K562 (cell line): ENCODE measurements at regions not wholly inside any gene's neighbourhood (a gene's known extent, or its start where the extent isn't known, plus 50 kb on each side); places are given as distances from the start of the nearest gene placed in this dataset.
"Not testable (repeated sequence)": the region's sequence is repeated elsewhere in the genome, so short reads cannot be mapped to it uniquely, and the experiment has no call there.

Experiments used
- ATAC-seq: fragments of 200-7000 bp; cut with Tn5 transposase; 3 replicates; pipeline ENCODE4 v1.9.1; 2020; ENCODE audit warnings: moderate library complexity
- BruUV-seq: library from RNA; stranded (reverse); fragments of 400-500 nt; replicated peaks from 2 replicates; lab custom pipeline; 2021; lab: Mats Ljungman, UMichigan
- CTCF ChIA-PET: fragments of 300-600 bp; formaldehyde crosslinking; extraction: SDS; loops from one replicate; lab custom pipeline; 2021; ENCODE audit warnings: low intra/inter-chr PET ratio; lab: Yijun Ruan, JAX
- POLR2A ChIA-PET: fragments of 300-600, 350-650 bp; sonication (Branson Sonifier 250); formaldehyde crosslinking; extraction: SDS; loops from one replicate; lab custom pipeline; 2021; ENCODE audit warnings: antibody characterized with exemption, inconsistent platforms; lab: Yijun Ruan, JAX
- DNase-seq, 4 experiments: peaks; one replicate each; pipeline versions ENCODE4 v3.0.0 to v3.0.0-alpha.2; 2011 to 2018; ENCODE audit warnings: low spot score in 3 of 4, mixed read lengths in 3 of 4; ENCODE audit errors: extremely low read depth in 1 of 4
- FAIRE-seq: peaks from 2 replicates; lab custom pipeline; 2011; peaks lifted over from hg19 to GRCh38; lab: Jason Lieb, UNC
- H2AFZ ChIP-seq: 2 replicates; pipeline ENCODE4 v1.6.0; 2011; ENCODE audit warnings: low read depth, low read length, control low read depth, inconsistent platforms
- H3K27ac ChIP-seq: fragments of 200-600 bp; 3 replicates; pipeline ENCODE4 v1.8.0; 2011; ENCODE audit warnings: low read depth, mild to moderate bottlenecking, control low read depth, inconsistent platforms, low read length, moderate library complexity, mixed read lengths; ENCODE audit errors: extremely low read depth
- H3K27me3 ChIP-seq, 2 experiments: fragments of 300-600 bp in 1 of 2; 2 replicates in 1 of 2; 3 replicates in 1 of 2; pipeline versions ENCODE4 v1.6.0 to v1.8.0; 2011; ENCODE audit warnings: inconsistent platforms in 2 of 2, low read length in 2 of 2, mild to moderate bottlenecking in 1 of 2, mixed read lengths in 1 of 2, moderate library complexity in 1 of 2; ENCODE audit not compliant: control insufficient read depth in 2 of 2, insufficient read depth in 2 of 2
- H3K36me3 ChIP-seq: fragments of 300-600 bp; 3 replicates; pipeline ENCODE4 v1.8.0; 2011; ENCODE audit warnings: mild to moderate bottlenecking, low read length, inconsistent platforms; ENCODE audit not compliant: control insufficient read depth, insufficient read depth
- H3K4me1 ChIP-seq, 2 experiments: fragments of 200-600 bp in 1 of 2; replicated peaks in 1 of 2; 2 replicates in 1 of 2; 3 replicates in 1 of 2; pipeline versions ENCODE4 v1.5.1 to v1.8.0; 2011; ENCODE audit warnings: inconsistent platforms in 2 of 2, low read length in 2 of 2, mild to moderate bottlenecking in 1 of 2, mixed read lengths in 1 of 2, moderate library complexity in 1 of 2; ENCODE audit not compliant: control insufficient read depth in 2 of 2, insufficient read depth in 2 of 2
- H3K4me2 ChIP-seq: 2 replicates; pipeline ENCODE4 v1.6.1; 2011; ENCODE audit warnings: low read length, control low read depth, inconsistent platforms, mixed read lengths; ENCODE audit not compliant: insufficient read depth
- H3K4me3 ChIP-seq: fragments of 200-600 bp; sonication (generic), shearing (Covaris generic); 2 replicates; pipeline ENCODE4 v1.5.1; 2016; ENCODE audit warnings: control low read depth, inconsistent platforms
- H3K79me2 ChIP-seq: fragments of 200-600 bp; 3 replicates; pipeline ENCODE4 v1.8.0; 2011; ENCODE audit warnings: low read length, inconsistent platforms; ENCODE audit not compliant: control insufficient read depth, insufficient read depth
- H3K9ac ChIP-seq, 2 experiments: 2 replicates each; pipeline versions ENCODE4 v1.6.0 to v1.6.1; 2011; ENCODE audit warnings: low read depth in 2 of 2, low read length in 2 of 2, control low read depth in 1 of 2, inconsistent platforms in 1 of 2, mild to moderate bottlenecking in 1 of 2, mixed read lengths in 1 of 2; ENCODE audit not compliant: insufficient read depth in 1 of 2
- H3K9me1 ChIP-seq: one replicate; pipeline ENCODE4 v1.6.0; 2011; ENCODE audit warnings: inconsistent platforms, mild to moderate bottlenecking, low read length, moderate library complexity; ENCODE audit not compliant: control insufficient read depth, insufficient read depth
- H3K9me3 ChIP-seq: replicated peaks from 2 replicates; pipeline ENCODE4 v1.5.1; 2011; ENCODE audit warnings: low read depth, low read length, inconsistent platforms; ENCODE audit not compliant: control insufficient read depth, insufficient read depth
- H4K20me1 ChIP-seq: replicated peaks from 2 replicates; pipeline ENCODE4 v1.6.1; 2011; ENCODE audit warnings: low read length, inconsistent platforms, mixed read lengths; ENCODE audit not compliant: control insufficient read depth, insufficient read depth
- DMBX1 ChIP-seq: fragments of 250-450 bp; sonication (Bioruptor Pico); IDR thresholded peaks from 2 replicates; pipeline ENCODE4 v1.8.0; 2022; ENCODE audit warnings: inconsistent platforms, mild to moderate bottlenecking, moderate library complexity, borderline replicate concordance
- GABPA ChIP-seq: fragments of 200-800 bp; sonication (Bioruptor generic); conservative IDR thresholded peaks from 2 replicates; pipeline ENCODE4 v1.6.1; 2016; ENCODE audit warnings: low read depth, missing genetic modification characterization, missing compliant biosample characterization
- JUND ChIP-seq, 2 experiments: IDR thresholded peaks; 2 replicates in 1 of 2; 3 replicates in 1 of 2; pipeline ENCODE4 v1.6.1; 2011; ENCODE audit warnings: borderline replicate concordance in 2 of 2, low read depth in 2 of 2, low read length in 2 of 2, improper control_type of control experiment in 1 of 2, missing biosample characterization in 1 of 2, missing genetic modification characterization in 1 of 2, missing genetic modification reagents in 1 of 2
- RBM25 ChIP-seq: fragments of 200-400 bp; formaldehyde crosslinking; IDR thresholded peaks from 2 replicates; pipeline ENCODE4 v1.6.1; 2018; ENCODE audit warnings: low read length, low read depth, moderate library complexity; ENCODE audit not compliant: severe bottlenecking
- ZNF311 ChIP-seq: fragments of 250-450 bp; sonication (Bioruptor Pico); IDR thresholded peaks from 2 replicates; pipeline ENCODE4 v1.4.0; 2020; ENCODE audit warnings: mild to moderate bottlenecking, moderate library complexity
- ZNF589 ChIP-seq: fragments of 200-800 bp; sonication (Bioruptor generic); IDR thresholded peaks from 2 replicates; pipeline ENCODE4 v1.6.1; 2016; ENCODE audit warnings: low read depth, missing genetic modification characterization, missing compliant biosample characterization
- ZNF644 ChIP-seq: fragments of 200-800 bp; sonication (Bioruptor generic); IDR thresholded peaks from 2 replicates; pipeline ENCODE4 v1.6.1; 2016; ENCODE audit warnings: low read depth, missing genetic modification characterization, missing compliant biosample characterization
- ZNF79 ChIP-seq: fragments of 250-450 bp; sonication (Bioruptor Pico); IDR thresholded peaks from 2 replicates; pipeline ENCODE4 v1.4.0; 2020; ENCODE audit warnings: low read depth, mild to moderate bottlenecking, moderate library complexity
- WGBS: fragments of 100-300 bp; shearing (Covaris generic); methylation state at CpG from one replicate; pipeline ENCODE4 v1.1.6; 2016; ENCODE audit warnings: low coverage, mixed read lengths; ENCODE audit not compliant: insufficient coverage; ENCODE audit errors: missing lambda C conversion rate; 5-methylcytosine and 5-hydroxymethylcytosine counted together
- in situ Hi-C: fragments of 300-500 bp; cut with MboI; formaldehyde crosslinking; loops from 4 replicates; pipeline ENCODE4 v1.15.0; 2018; ENCODE audit warnings: inconsistent platforms, mixed read lengths
- intact Hi-C: fragments of 100-400 bp; cut with micrococcal nuclease; formaldehyde crosslinking; loops from 2 replicates; pipeline ENCODE4 v1.14.2; 2022

- not testable (repeated sequence) for TF ChIP-seq JUND (IDR thresholded peaks at IDR 0.05; ENCODE audit: borderline replicate concordance, low read depth, low read length)
- TF ChIP-seq JUND (tag; IDR thresholded peaks at IDR 0.05; ENCODE audit: borderline replicate concordance, low read depth, low read length) (peak; percentile 27; the same call in 1 of the 3 replicates), DMBX1 (CRISPR knock-in tag) (peak; percentile 99), ZNF589 (CRISPR knock-in tag) (peak; percentile 97), GABPA (tag) (peak; percentile 39; the same call in 1 of the 2 replicates), ZNF311 (CRISPR knock-in tag) (peak; percentile 96), ZNF79 (CRISPR knock-in tag) (peak; percentile 89)
- TF ChIP-seq, all 486 proteins: peak for 122; not testable (repeated sequence) for 364
These were observed 71.3 kb upstream of the EPB41L1 start (continued) for GRCh38 chr20:36083200-36083599.

GRCh38 chr20:36084356-36084755 lies 70.2 kb upstream of the EPB41L1 start:
- H4K20me1 ChIP-seq = no peaks in the 10 kb centered on the region
- 38% methylated on average over 2 of the region's 3 CpGs for WGBS
- peaks cover 12 to 40% of the 10 kb centered on the region in 2 experiments for H3K4me1 ChIP-seq
- no peak for ATAC-seq
- ChIA-PET POLR2A (no interaction called here), CTCF (no interaction called here)
- no peaks in the 10 kb centered on the region for H3K36me3 ChIP-seq
- TF ChIP-seq ZNF644 (tag) (0 out of 2 replicates have a peak, but pooled peaks have one; percentile 24), RBM25 (peak; percentile 81), ZNF311 (CRISPR knock-in tag) (no peak)
- no peak for FAIRE-seq
- H3K9me1 ChIP-seq = no peaks in the 10 kb centered on the region
- no peak overlapping the region for H3K9ac ChIP-seq
- H3K27ac ChIP-seq = no peak overlapping the region; the same call in 2 of the 3 replicates
- peak overlapping the region; percentile 36 for H2AFZ ChIP-seq
- H3K4me3 ChIP-seq = no peak overlapping the region
- no TSS peak for BruUV-seq
- no peaks in the 10 kb centered on the region; the same call in 1 of the 2 replicates for H3K9me3 ChIP-seq
- intact Hi-C loops = no loop called here
- no peaks in the 10 kb centered on the region for H3K27me3 ChIP-seq
- in situ Hi-C loops = no loop called here
- no peak for DNase-seq
- no peak overlapping the region for H3K4me2 ChIP-seq
- H3K79me2 ChIP-seq = no peaks in the 10 kb centered on the region
